Activated T-cell treated with anti-CD3 and anti-CD28 coated beads, Interleukin-2, amount 50 U/mL, for 48 hours (primary cell): ENCODE measurements at regions not wholly inside any gene's neighbourhood (a gene's known extent, or its start where the extent isn't known, plus 50 kb on each side); places are given as distances from the start of the nearest gene placed in this dataset.

ENCODE experiments used
- DNase-seq, 2 experiments: peaks; one replicate each; pipeline ENCODE4 v3.0.0-alpha.2; 2020

- DNase-seq, result no peak
Observed at GRCh38 chr19:28929006-28929405, 283.9 kb downstream of the UQCRFS1 start.

GRCh38 chr19:28927456-28927855 lies 285.5 kb downstream of the UQCRFS1 start:
- DNase-seq, result no peak

- DNase-seq, result no peak
Observed at GRCh38 chr19:28920269-28921066, 292.5 kb downstream of the UQCRFS1 start.

DNA sequence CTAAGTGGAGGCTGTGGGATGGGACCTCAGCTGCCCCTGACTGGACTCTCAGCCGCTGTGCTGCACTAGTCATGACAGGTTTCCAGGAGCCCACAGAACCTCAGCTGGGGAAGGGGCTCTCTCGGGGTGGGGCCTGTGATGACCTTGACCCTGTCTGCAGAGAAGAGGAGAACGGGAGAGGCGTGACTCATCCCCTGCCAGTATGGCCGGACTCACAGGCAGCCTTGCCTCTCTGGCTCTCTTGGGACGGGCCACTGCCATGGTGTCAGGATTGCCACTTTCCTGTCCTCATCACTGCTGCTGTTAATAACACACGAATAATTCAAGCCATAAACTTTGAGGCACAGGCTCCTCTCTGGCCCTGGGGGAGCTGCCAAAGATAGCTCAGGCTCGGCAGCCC lies 295.3 kb downstream of the UQCRFS1 start:
- DNase-seq, result no peak

DNA sequence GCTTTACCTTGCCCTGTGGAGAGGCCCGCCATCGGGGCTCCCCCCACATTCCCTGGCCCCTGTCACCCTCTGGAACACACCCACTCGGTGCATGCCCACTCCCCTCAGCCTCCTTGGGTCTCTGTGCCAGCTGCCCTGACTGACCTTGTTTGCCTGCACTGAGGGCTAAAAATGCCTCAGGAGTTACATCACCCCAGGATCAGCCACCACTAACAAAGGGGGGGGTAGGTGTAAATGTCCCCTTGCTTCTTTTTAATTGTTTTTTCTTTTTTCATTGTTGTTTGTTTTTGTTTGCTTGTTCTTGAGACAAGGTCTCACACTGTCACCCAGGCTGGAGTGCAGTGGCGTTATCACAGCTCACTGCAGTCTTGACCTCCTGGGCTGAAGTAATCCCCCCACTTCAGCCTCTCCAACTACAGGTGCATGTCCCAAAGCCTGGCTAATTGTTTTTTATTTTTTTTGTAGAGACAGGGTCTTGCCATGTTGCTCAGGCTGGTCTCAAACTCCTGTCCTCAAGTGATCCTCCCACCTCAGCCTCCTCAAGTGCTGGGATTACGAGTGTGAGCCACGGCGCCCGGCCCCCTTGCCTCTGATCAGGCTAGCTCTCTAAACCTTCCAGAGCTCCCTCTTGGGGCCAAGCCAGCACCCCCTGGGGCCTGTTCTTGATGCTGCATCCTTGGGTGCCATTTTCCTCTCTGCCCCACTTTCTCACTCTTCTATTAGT lies 297.1 kb downstream of the UQCRFS1 start:
- DNase-seq, result no peak

- no peak for DNase-seq
Observed at GRCh38 chr19:28915202-28915601, 297.7 kb downstream of the UQCRFS1 start.

DNA sequence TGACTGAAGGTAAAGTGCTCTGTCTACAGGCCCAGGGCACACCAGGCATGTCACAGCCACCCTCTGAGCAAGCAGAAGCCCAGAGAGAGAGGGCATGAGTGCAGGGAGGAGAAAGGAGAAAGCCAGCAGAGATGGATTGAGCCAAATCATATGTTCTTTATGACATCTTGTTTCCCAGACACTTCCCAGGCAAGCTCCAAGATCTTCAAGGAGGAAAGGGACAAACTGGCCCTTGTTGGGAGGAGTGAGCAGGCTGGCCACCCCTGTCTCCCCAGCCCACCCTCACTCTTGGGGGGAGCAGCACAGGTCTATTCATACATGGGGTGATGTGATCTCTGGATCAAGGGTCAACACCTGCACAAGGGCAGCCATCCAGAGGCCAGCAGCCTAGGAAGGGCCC lies 298.8 kb downstream of the UQCRFS1 start:
- DNase-seq, result no peak

- DNase-seq, result no peak
Observed at GRCh38 chr19:28913626-28914025, 299.3 kb downstream of the UQCRFS1 start.

DNA sequence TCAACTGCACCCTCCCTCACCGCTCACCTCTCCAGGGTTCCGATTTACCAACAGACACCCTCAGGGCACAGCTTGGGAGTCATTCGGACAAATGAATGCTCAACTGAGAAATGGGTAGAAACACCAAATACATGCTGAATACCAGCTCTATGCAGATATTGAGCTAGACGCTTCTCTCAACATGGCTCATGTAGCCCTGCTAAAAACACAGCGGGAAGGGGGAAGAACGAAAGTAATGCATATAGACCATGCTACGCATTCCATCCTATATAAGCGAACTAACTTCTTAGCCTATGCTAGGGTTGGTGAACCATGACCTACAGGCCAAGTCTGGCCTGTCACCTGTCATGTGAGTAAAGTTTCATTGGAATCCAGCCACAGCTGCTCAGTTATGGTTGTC lies 304.0 kb downstream of the UQCRFS1 start:
- DNase-seq, result no peak

GRCh38 chr19:28907534-28907933 lies 305.4 kb downstream of the UQCRFS1 start:
- DNase-seq, result no peak

DNA sequence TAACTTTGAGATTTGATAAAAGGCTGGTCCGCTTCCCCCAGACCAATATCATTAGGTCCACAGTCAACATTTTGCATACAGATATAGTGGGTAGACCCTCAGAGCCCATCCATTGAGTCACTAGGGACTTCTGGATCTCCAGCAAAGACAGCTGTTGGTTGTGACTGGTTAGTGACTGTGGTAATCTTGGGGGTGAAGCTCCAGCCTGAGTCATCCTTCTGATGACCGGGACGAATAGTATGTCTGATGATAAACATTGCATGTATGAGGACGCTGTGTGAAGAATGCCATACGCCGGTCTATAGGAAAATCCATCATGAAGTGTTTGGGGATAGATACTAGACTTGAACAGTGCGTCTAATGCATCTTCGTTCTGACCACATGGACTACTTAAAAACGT lies 307.0 kb downstream of the UQCRFS1 start:
- no peak for DNase-seq

GRCh38 chr19:28899703-28900102 lies 313.2 kb downstream of the UQCRFS1 start:
- DNase-seq, result no peak

GRCh38 chr19:28898249-28898648 lies 314.7 kb downstream of the UQCRFS1 start:
- no peak for DNase-seq

DNA sequence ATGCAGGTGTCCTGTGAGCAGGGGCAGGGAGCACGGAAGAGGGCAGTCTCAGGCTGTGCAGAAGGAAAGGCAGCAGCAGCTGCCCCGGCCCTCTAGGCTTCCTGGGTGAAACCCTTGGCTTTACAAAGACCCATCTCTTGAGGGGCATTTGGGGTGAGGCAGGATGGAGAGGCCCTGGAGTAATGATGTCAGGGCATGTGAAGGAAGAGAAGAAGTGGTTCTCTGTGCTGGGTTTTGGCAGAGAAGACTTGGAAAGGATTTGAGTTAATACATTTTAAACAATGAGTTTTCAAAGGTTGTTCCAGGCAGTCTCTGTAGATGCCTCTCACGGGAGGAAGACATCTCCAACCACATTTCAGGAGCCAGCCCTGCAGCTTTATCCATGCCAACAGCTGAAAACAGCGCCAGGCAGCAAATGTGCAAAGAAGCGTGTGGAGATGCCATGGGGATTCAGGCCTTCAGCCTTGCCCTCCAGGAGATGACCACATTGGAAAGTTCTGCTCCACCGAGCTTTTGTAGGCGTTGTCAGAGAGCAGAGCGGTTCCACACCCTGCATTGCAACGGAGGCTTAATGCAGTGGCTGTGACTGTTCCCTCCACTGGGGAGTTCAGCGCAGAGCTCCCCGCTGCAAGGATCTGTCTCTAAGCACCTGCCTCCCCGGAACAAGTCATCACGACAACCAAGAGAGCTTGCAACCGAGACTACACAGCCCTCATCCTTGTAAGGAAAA lies 322.8 kb downstream of the UQCRFS1 start:
- DNase-seq, result no peak

DNA sequence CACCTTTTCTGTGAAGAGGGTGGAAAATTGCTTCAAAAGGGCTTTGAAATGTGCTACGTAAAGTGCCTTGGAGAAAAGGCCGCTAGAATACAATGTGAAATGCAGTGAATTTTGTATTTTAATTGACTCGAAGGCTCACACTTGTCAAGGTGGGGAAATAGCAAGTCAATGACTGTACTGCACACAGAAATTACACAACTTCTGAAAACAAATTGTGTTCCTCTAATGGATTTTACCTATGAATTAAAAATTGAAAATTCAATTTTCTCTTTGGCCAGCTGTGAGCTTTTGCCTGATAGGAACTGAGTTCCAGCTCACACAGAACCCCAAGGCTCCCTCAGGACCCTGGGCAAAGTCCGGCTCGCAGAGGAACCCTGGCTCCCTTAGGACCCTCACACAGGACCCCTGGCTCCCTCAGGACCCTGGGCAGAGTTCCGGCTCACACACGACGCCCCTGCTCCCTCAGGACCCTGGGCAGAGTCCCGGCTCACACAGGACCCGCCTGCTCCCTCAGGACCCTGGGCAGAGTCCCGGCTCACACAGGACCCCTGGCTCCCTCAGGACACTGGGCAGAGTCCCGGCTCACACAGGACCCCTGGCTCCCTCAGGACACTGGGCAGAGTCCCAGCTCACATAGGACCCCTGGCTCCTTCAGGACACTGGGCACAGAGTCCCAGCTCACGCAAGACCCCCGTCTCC lies 324.9 kb downstream of the UQCRFS1 start:
- DNase-seq, result no peak

GRCh38 chr19:28886708-28887107 lies 326.2 kb downstream of the UQCRFS1 start:
- DNase-seq, result no peak

- no peak for DNase-seq
Observed at GRCh38 chr19:28885965-28886364, 327.0 kb downstream of the UQCRFS1 start.

DNA sequence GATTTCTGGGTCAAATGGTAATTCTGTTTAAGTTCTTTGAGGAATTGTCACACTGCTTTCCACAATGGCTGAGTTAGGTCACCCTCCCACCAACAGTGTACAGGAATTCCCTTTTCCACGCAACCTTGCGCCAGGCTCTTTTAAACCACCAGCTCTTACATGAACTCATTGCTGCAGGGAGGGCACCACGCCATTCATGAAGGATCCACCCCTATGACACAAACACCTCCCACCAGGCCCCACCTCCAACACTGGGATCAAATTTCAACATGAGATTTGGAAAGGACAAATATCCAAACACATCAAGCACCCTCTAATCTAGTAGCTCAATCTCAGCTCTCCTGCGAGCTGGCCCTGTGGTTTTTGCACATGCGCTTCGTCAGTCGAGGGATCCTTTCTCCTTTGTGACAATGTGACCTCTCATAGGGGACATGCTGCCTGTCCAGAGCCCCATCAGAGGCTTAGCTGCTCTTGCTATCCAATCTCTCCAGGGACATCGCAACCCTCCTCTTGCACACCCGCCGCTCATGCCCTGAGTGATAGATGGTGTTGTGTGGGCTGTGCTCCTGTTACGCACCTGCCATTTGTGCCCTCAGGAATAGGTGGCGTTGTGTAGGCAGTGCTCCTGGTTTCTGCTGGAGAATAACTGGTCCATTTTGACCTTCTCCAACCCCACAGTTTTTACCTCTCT lies 328.0 kb downstream of the UQCRFS1 start:
- DNase-seq, result no peak

- DNase-seq, result no peak
Observed at GRCh38 chr19:28883241-28883693, 329.7 kb downstream of the UQCRFS1 start.

GRCh38 chr19:28882818-28883217 lies 330.1 kb downstream of the UQCRFS1 start:
- DNase-seq, result no peak

DNA sequence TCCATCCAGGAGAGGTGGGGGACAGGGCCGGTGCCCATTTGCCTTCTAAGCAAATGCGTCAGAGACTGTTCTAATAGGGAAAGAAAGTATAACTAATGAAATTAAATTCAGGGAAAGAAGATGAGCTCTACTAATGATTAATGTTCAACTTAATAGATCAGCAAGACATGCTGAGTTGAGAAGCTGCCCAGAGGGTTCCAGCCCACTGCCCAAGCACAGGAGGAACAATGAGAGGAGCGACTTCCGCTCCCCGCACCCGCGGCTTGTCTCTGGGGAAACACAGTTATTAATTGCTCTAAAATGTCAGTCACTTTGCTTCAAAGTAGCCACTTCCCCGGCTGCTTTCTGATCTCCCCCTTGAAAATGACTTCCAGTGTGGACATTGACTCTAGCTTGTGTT lies 331.3 kb downstream of the UQCRFS1 start:
- DNase-seq, result no peak

DNA sequence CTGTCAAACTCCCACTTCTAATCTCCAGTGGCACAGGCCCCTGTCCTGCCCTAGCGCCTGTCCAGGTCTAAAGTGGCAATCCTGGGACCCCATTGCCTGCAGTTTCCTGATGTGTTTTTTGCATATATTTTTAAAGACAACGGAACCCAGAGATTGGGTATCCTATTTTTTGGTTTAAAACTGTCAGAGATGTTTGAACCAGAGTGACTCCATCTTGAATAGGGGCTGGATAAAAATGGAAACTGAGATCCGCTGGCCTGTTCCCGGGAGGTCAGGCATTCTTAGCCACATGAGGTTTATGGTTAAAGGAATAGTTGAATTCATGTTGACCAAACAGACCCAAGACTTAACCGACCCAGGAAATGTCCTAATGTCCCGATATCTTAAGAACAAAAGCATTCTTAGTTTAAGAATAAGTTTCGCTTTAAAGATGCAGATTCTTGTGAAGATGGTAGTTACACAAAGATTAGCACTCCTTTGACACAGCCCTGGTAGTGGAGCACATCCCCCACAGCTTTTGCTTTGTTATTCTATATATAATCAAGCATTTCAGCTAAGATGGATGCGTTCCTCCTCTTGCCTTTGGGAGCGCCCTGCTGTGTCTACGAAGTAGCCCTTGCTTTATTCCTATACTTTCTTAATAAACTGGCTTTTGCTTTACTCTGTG lies 332.1 kb downstream of the UQCRFS1 start:
- DNase-seq, result no peak
